Activated CD4-positive, alpha-beta T cell treated with anti-CD3 and anti-CD28 coated beads for 36 hours (primary cell): ENCODE measurements at regions not wholly inside any gene's neighbourhood (a gene's known extent, or its start where the extent isn't known, plus 50 kb on each side); places are given as distances from the start of the nearest gene placed in this dataset.
"Not testable (repeated sequence)": the region's sequence is repeated elsewhere in the genome, so short reads cannot be mapped to it uniquely, and the experiment has no call there.

Experiments used
- ATAC-seq: fragments of 200-7000 bp; cut with Tn5 transposase; one replicate; pipeline ENCODE4 v1.10.0; 2021; ENCODE audit warnings: mild to moderate bottlenecking, moderate library complexity
- CTCF ChIA-PET: fragments of 350-600 bp; sonication (Branson Sonifier 250); formaldehyde crosslinking; loops from one replicate; lab custom pipeline; 2021; ENCODE audit warnings: antibody characterized with exemption; lab: Charles Lee
- POLR2A ChIA-PET: fragments of 350-600 bp; sonication (Branson Sonifier 250); formaldehyde crosslinking; loops from one replicate; lab custom pipeline; 2021; ENCODE audit warnings: antibody characterized with exemption, inconsistent platforms; lab: Charles Lee
- DNase-seq: peaks from one replicate; pipeline ENCODE4 v3.0.0-alpha.2; 2020
- H3K27ac Mint-ChIP-seq: one replicate; pipeline ENCODE4 v1.8.0; 2021; ENCODE audit warnings: mixed read lengths
- H3K27me3 Mint-ChIP-seq: one replicate; pipeline ENCODE4 v1.8.0; 2021; ENCODE audit warnings: mixed read lengths
- H3K36me3 Mint-ChIP-seq: one replicate; pipeline ENCODE4 v1.8.0; 2021; ENCODE audit warnings: low read depth, mixed read lengths
- H3K4me1 Mint-ChIP-seq: one replicate; pipeline ENCODE4 v1.8.0; 2021; ENCODE audit warnings: mixed read lengths
- H3K4me3 Mint-ChIP-seq: one replicate; pipeline ENCODE4 v1.8.0; 2021; ENCODE audit warnings: mild to moderate bottlenecking, moderate library complexity, mixed read lengths
- H3K9me3 Mint-ChIP-seq: one replicate; pipeline ENCODE4 v1.8.0; 2021; ENCODE audit warnings: low read depth, mixed read lengths
- intact Hi-C, 2 experiments: fragments of 100-400 bp; cut with DNase I in 1 of 2; cut with micrococcal nuclease in 1 of 2; formaldehyde crosslinking; loops; one replicate each; pipeline versions ENCODE4 v1.14.2 to v1.15.1; 2022 to 2024; cut with DNase I, micrococcal nuclease

- ChIA-PET POLR2A (no interaction called here), CTCF (no interaction called here)
- peaks cover 2% of the 10 kb centered on the region for H3K9me3 Mint-ChIP-seq
- no peaks in the 10 kb centered on the region for H3K4me1 Mint-ChIP-seq
- DNase-seq, result no peak
- no peaks in the 10 kb centered on the region for H3K27me3 Mint-ChIP-seq
- no peak overlapping the region for H3K4me3 Mint-ChIP-seq
- H3K27ac Mint-ChIP-seq, result no peak overlapping the region
- no peak for ATAC-seq
- no peaks in the 10 kb centered on the region for H3K36me3 Mint-ChIP-seq
- intact Hi-C loops, result no loop called here
Measured at GRCh38 chr20:39756828-39757227, 794.7 kb downstream of the DHX35 start.

GRCh38 chr20:39756369-39756768 is 794.2 kb downstream of the DHX35 start:
- Mint-ChIP-seq H3K27me3 (no peaks in the 10 kb centered on the region), H3K36me3 (no peaks in the 10 kb centered on the region), H3K9me3 (peaks cover 5% of the 10 kb centered on the region), H3K4me1 (no peaks in the 10 kb centered on the region), H3K27ac (no peak overlapping the region), H3K4me3 (no peak overlapping the region)
- no peak for ATAC-seq
- intact Hi-C loops, result no loop called here
- no peak for DNase-seq
- ChIA-PET CTCF (no interaction called here), POLR2A (no interaction called here)

- peaks cover 13% of the 10 kb centered on the region for H3K9me3 Mint-ChIP-seq
- no peak overlapping the region for H3K27ac Mint-ChIP-seq
- no peak for DNase-seq
- H3K36me3 Mint-ChIP-seq, result no peaks in the 10 kb centered on the region
- ATAC-seq, result no peak
- ChIA-PET POLR2A (no interaction called here), CTCF (no interaction called here)
- no peaks in the 10 kb centered on the region for H3K4me1 Mint-ChIP-seq
- H3K27me3 Mint-ChIP-seq, result no peaks in the 10 kb centered on the region
- intact Hi-C loops, result no loop called here
- H3K4me3 Mint-ChIP-seq, result no peak overlapping the region
Measured at GRCh38 chr20:39752262-39752876, 790.2 kb downstream of the DHX35 start.

GRCh38 chr20:39751557-39752137 is 789.5 kb downstream of the DHX35 start:
- ChIA-PET POLR2A (no interaction called here), CTCF (no interaction called here)
- peaks cover 13% of the 10 kb centered on the region for H3K9me3 Mint-ChIP-seq
- H3K27me3 Mint-ChIP-seq, result no peaks in the 10 kb centered on the region
- H3K4me3 Mint-ChIP-seq, result no peak overlapping the region
- ATAC-seq, result no peak
- no peaks in the 10 kb centered on the region for H3K4me1 Mint-ChIP-seq
- intact Hi-C loops, result no loop called here
- no peaks in the 10 kb centered on the region for H3K36me3 Mint-ChIP-seq
- no peak for DNase-seq
- H3K27ac Mint-ChIP-seq, result no peak overlapping the region

GRCh38 chr20:39745380-39745779 is 783.2 kb downstream of the DHX35 start:
- peaks cover 9% of the 10 kb centered on the region for H3K9me3 Mint-ChIP-seq
- H3K27me3 Mint-ChIP-seq, result no peaks in the 10 kb centered on the region
- H3K27ac Mint-ChIP-seq, result no peak overlapping the region
- POLR2A ChIA-PET, result no interaction called here
- no peaks in the 10 kb centered on the region for H3K4me1 Mint-ChIP-seq
- DNase-seq, result no peak
- intact Hi-C loops, result no loop called here
- ATAC-seq, result no peak
- CTCF ChIA-PET, result no interaction called here
- H3K4me3 Mint-ChIP-seq, result no peak overlapping the region
- H3K36me3 Mint-ChIP-seq, result no peaks in the 10 kb centered on the region

GRCh38 chr20:39738651-39739050 is 776.5 kb downstream of the DHX35 start:
- intact Hi-C loops, result no loop called here
- peaks cover 2% of the 10 kb centered on the region for H3K9me3 Mint-ChIP-seq
- no peaks in the 10 kb centered on the region for H3K4me1 Mint-ChIP-seq
- no peaks in the 10 kb centered on the region for H3K36me3 Mint-ChIP-seq
- ChIA-PET POLR2A (no interaction called here), CTCF (no interaction called here)
- no peak overlapping the region for H3K4me3 Mint-ChIP-seq
- DNase-seq (no peak), ATAC-seq (no peak)
- no peaks in the 10 kb centered on the region for H3K27me3 Mint-ChIP-seq
- H3K27ac Mint-ChIP-seq, result no peak overlapping the region

GRCh38 chr20:39736434-39737327 is 774.5 kb downstream of the DHX35 start:
- Mint-ChIP-seq H3K4me3 (no peak overlapping the region), H3K4me1 (no peaks in the 10 kb centered on the region), H3K27me3 (no peaks in the 10 kb centered on the region), H3K9me3 (no peaks in the 10 kb centered on the region), H3K27ac (no peak overlapping the region), H3K36me3 (no peaks in the 10 kb centered on the region)
- CTCF ChIA-PET, result no interaction called here
- no peak for ATAC-seq
- no peak for DNase-seq
- intact Hi-C loops, result no loop called here
- POLR2A ChIA-PET, result no interaction called here

- ATAC-seq, H3K27ac Mint-ChIP-seq, intact Hi-C loops, H3K4me3 Mint-ChIP-seq, POLR2A ChIA-PET, H3K27me3 Mint-ChIP-seq, H3K4me1 Mint-ChIP-seq, H3K36me3 Mint-ChIP-seq, DNase-seq, CTCF ChIA-PET: not testable (repeated sequence)
- peaks cover 34% of the 10 kb centered on the region for H3K9me3 Mint-ChIP-seq
Measured at GRCh38 chr20:39725513-39725912, 763.4 kb downstream of the DHX35 start.

GRCh38 chr20:39719293-39719692 is 757.1 kb downstream of the DHX35 start:
- H3K4me3 Mint-ChIP-seq, result no peak overlapping the region
- ChIA-PET POLR2A (no interaction called here), CTCF (no interaction called here)
- no peaks in the 10 kb centered on the region for H3K36me3 Mint-ChIP-seq
- H3K9me3 Mint-ChIP-seq, result peaks cover 2% of the 10 kb centered on the region
- no peaks in the 10 kb centered on the region for H3K4me1 Mint-ChIP-seq
- H3K27ac Mint-ChIP-seq, result no peak overlapping the region
- intact Hi-C loops, result no loop called here
- no peaks in the 10 kb centered on the region for H3K27me3 Mint-ChIP-seq
- ATAC-seq (no peak), DNase-seq (no peak)

GRCh38 chr20:39717936-39718335 is 755.8 kb downstream of the DHX35 start:
- Mint-ChIP-seq H3K27ac (no peak overlapping the region), H3K9me3 (peaks cover 2% of the 10 kb centered on the region), H3K4me3 (no peak overlapping the region), H3K27me3 (no peaks in the 10 kb centered on the region), H3K36me3 (no peaks in the 10 kb centered on the region), H3K4me1 (no peaks in the 10 kb centered on the region)
- POLR2A ChIA-PET, result no interaction called here
- no peak for DNase-seq
- no peak for ATAC-seq
- intact Hi-C loops, result no loop called here
- CTCF ChIA-PET, result no interaction called here

GRCh38 chr20:39716796-39717341 is 754.7 kb downstream of the DHX35 start:
- Mint-ChIP-seq H3K4me1 (no peaks in the 10 kb centered on the region), H3K9me3 (peaks cover 2% of the 10 kb centered on the region), H3K27ac (no peak overlapping the region), H3K4me3 (no peak overlapping the region), H3K36me3 (no peaks in the 10 kb centered on the region), H3K27me3 (no peaks in the 10 kb centered on the region)
- ChIA-PET CTCF (no interaction called here), POLR2A (no interaction called here)
- ATAC-seq (no peak), DNase-seq (no peak)
- intact Hi-C loops, result no loop called here
